Omental fat pad (tissue), 3 donors: ENCODE measurements at regions not wholly inside any gene's neighbourhood (a gene's known extent, or its start where the extent isn't known, plus 50 kb on each side); places are given as distances from the start of the nearest gene placed in this dataset.

Experiments used
- ATAC-seq: fragments of 150-250 bp; one replicate; pipeline ENCODE4 v1.9.1; 2016; ENCODE audit warnings: mild to moderate bottlenecking, moderate library complexity; ENCODE audit not compliant: low FRiP score
- DNase-seq: peaks from one replicate; pipeline ENCODE4 v3.0.0-alpha.2; 2019; ENCODE audit warnings: low spot score
- CTCF ChIP-seq, 3 donors: fragments of 450-650 bp; IDR thresholded peaks; one replicate each; pipeline ENCODE4 v1.5.1; 2016 to 2017; ENCODE audit warnings: antibody characterized with exemption in 3 of 3, mild to moderate bottlenecking in 3 of 3, moderate library complexity in 2 of 3

GRCh38 chr5:3933536-3933935 lies 337.9 kb downstream of the IRX1 start:
- ATAC-seq = no peak
- no peak for TF ChIP-seq CTCF (IDR thresholded peaks at IDR 0.05)

GRCh38 chr5:3933966-3934365 lies 338.3 kb downstream of the IRX1 start:
- ATAC-seq (no peak), DNase-seq (no peak)
- no peak for TF ChIP-seq CTCF (IDR thresholded peaks at IDR 0.05)

More at GRCh38 chr5:3933536-3933935, 337.9 kb downstream of the IRX1 start:
- no peak for DNase-seq

GRCh38 chr5:3943859-3944258 lies 348.2 kb downstream of the IRX1 start:
- no peak for TF ChIP-seq CTCF (IDR thresholded peaks at IDR 0.05)
- DNase-seq (no peak), ATAC-seq (no peak)

GRCh38 chr5:3944930-3945329 lies 349.3 kb downstream of the IRX1 start:
- DNase-seq (no peak), ATAC-seq (no peak)
- TF ChIP-seq CTCF (IDR thresholded peaks at IDR 0.05) = no peak

GRCh38 chr5:3948838-3949237 lies 353.2 kb downstream of the IRX1 start:
- DNase-seq (no peak), ATAC-seq (no peak)
- no peak for TF ChIP-seq CTCF (IDR thresholded peaks at IDR 0.05)

- DNase-seq = no peak
- no peak for ATAC-seq
- no peak for TF ChIP-seq CTCF (IDR thresholded peaks at IDR 0.05)
These were observed 358.6 kb downstream of the IRX1 start for GRCh38 chr5:3954199-3954598.

GRCh38 chr5:3954633-3955032 lies 359.0 kb downstream of the IRX1 start:
- ATAC-seq (no peak), DNase-seq (no peak)
- TF ChIP-seq CTCF (IDR thresholded peaks at IDR 0.05) = no peak
